H9 (cell line): ENCODE measurements at regions not wholly inside any gene's neighbourhood (a gene's known extent, or its start where the extent isn't known, plus 50 kb on each side); places are given as distances from the start of the nearest gene placed in this dataset.

Experiments used
- DNase-seq: peaks from one replicate; pipeline ENCODE4 v3.0.0-alpha.2; 2017
- H2AFZ ChIP-seq: one replicate; pipeline ENCODE4 v1.6.1; 2013; ENCODE audit warnings: mild to moderate bottlenecking, low read length, control low read depth, moderate library complexity
- H2AK5ac ChIP-seq: 2 replicates; pipeline ENCODE4 v1.6.1; 2013; ENCODE audit warnings: low read length, control low read depth, mixed read lengths; ENCODE audit not compliant: insufficient read length
- H2BK120ac ChIP-seq: one replicate; pipeline ENCODE4 v1.6.1; 2013; ENCODE audit warnings: low read depth, mild to moderate bottlenecking, low read length, control low read depth, inconsistent platforms; ENCODE audit not compliant: poor library complexity, severe bottlenecking
- H2BK12ac ChIP-seq: 2 replicates; pipeline ENCODE4 v1.6.1; 2013; ENCODE audit warnings: low read length, control low read depth, mixed read lengths, low read depth; ENCODE audit not compliant: insufficient read length
- H2BK15ac ChIP-seq: 2 replicates; pipeline ENCODE4 v1.6.1; 2013; ENCODE audit warnings: low read depth, low read length, control low read depth
- H2BK20ac ChIP-seq: one replicate; pipeline ENCODE4 v1.6.1; 2013; ENCODE audit warnings: low read depth, mild to moderate bottlenecking, low read length, control low read depth, inconsistent platforms; ENCODE audit not compliant: poor library complexity, severe bottlenecking
- H2BK5ac ChIP-seq: 2 replicates; pipeline ENCODE4 v1.6.1; 2013; ENCODE audit warnings: low read length, control low read depth, mixed read lengths; ENCODE audit not compliant: insufficient read length
- H3K14ac ChIP-seq: 2 replicates; pipeline ENCODE4 v1.6.1; 2013; ENCODE audit warnings: low read length, control low read depth; ENCODE audit not compliant: insufficient read depth
- H3K18ac ChIP-seq: 2 replicates; pipeline ENCODE4 v1.6.1; 2013; ENCODE audit warnings: low read depth, mild to moderate bottlenecking, mixed read lengths, low read length, control low read depth; ENCODE audit not compliant: insufficient read length
- H3K23ac ChIP-seq: 2 replicates; pipeline ENCODE4 v1.6.1; 2013; ENCODE audit warnings: low read length, control low read depth, mixed read lengths, low read depth; ENCODE audit not compliant: insufficient read length
- H3K23me2 ChIP-seq: 2 replicates; pipeline ENCODE4 v1.6.1; 2013; ENCODE audit warnings: low read depth, mild to moderate bottlenecking, mixed read lengths, low read length, control low read depth; ENCODE audit not compliant: insufficient read length, poor library complexity, severe bottlenecking
- H3K27ac ChIP-seq: 2 replicates; pipeline ENCODE4 v1.5.1; 2013; ENCODE audit warnings: low read length, control low read depth, mixed read lengths, low read depth; ENCODE audit not compliant: insufficient read length
- H3K27me3 ChIP-seq: 2 replicates; pipeline ENCODE4 v1.6.1; 2013; ENCODE audit warnings: low read length, control low read depth, inconsistent platforms; ENCODE audit not compliant: insufficient read depth
- H3K4ac ChIP-seq: 2 replicates; pipeline ENCODE4 v1.6.1; 2013; ENCODE audit warnings: low read depth, mild to moderate bottlenecking, control low read depth, inconsistent platforms, low read length, moderate library complexity
- H3K4me1 ChIP-seq: 2 replicates; pipeline ENCODE4 v1.6.1; 2013; ENCODE audit warnings: low read length, control low read depth, inconsistent platforms; ENCODE audit not compliant: insufficient read depth
- H3K4me2 ChIP-seq: 2 replicates; pipeline ENCODE4 v1.6.1; 2013; ENCODE audit warnings: low read length, control low read depth, mixed read lengths; ENCODE audit not compliant: insufficient read length, insufficient read depth
- H3K56ac ChIP-seq: 2 replicates; pipeline ENCODE4 v1.6.1; 2013; ENCODE audit warnings: low read depth, mild to moderate bottlenecking, mixed read lengths, low read length, control low read depth; ENCODE audit not compliant: insufficient read length
- H3K79me1 ChIP-seq: 2 replicates; pipeline ENCODE4 v1.6.1; 2013; ENCODE audit warnings: low read depth, mild to moderate bottlenecking, moderate library complexity, low read length, control low read depth, inconsistent platforms; ENCODE audit not compliant: insufficient read depth, poor library complexity, severe bottlenecking
- H3K79me2 ChIP-seq: 2 replicates; pipeline ENCODE4 v1.6.1; 2013; ENCODE audit warnings: low read length, control low read depth, inconsistent platforms; ENCODE audit not compliant: insufficient read depth
- H3K9ac ChIP-seq: 2 replicates; pipeline ENCODE4 v1.6.1; 2013; ENCODE audit warnings: low read length, control low read depth, mixed read lengths; ENCODE audit not compliant: insufficient read length; ENCODE audit errors: extremely low read depth
- H3K9me3 ChIP-seq: one replicate; pipeline ENCODE4 v1.6.1; 2013; ENCODE audit warnings: low read depth, low read length, inconsistent platforms; ENCODE audit not compliant: control insufficient read depth
- H3T11ph ChIP-seq: one replicate; pipeline ENCODE4 v1.6.1; 2013; ENCODE audit warnings: mild to moderate bottlenecking, low read length, control low read depth, inconsistent platforms
- H4K20me1 ChIP-seq: one replicate; pipeline ENCODE4 v1.6.1; 2013; ENCODE audit not compliant: control insufficient read depth, insufficient read length, insufficient read depth
- H4K5ac ChIP-seq: 2 replicates; pipeline ENCODE4 v1.6.1; 2013; ENCODE audit warnings: low read depth, mild to moderate bottlenecking, mixed read lengths, low read length, control low read depth; ENCODE audit not compliant: insufficient read length
- H4K8ac ChIP-seq: replicated peaks from 2 replicates; pipeline ENCODE4 v1.6.1; 2013; ENCODE audit warnings: low read length, control low read depth, mixed read lengths, low read depth; ENCODE audit not compliant: insufficient read length
- H4K91ac ChIP-seq: 2 replicates; pipeline ENCODE4 v1.6.1; 2013; ENCODE audit warnings: low read depth, mild to moderate bottlenecking, moderate library complexity, mixed read lengths, low read length, control low read depth; ENCODE audit not compliant: insufficient read length
- H3K27ac Mint-ChIP-seq, 3 experiments: 2 replicates in 2 of 3; 3 replicates in 1 of 3; pipeline ENCODE4 v1.8.0; 2020 to 2021; ENCODE audit warnings: mixed read lengths in 3 of 3, mild to moderate bottlenecking in 1 of 3, moderate library complexity in 1 of 3
- H3K27me3 Mint-ChIP-seq: 2 replicates; pipeline ENCODE4 v1.8.0; 2021; ENCODE audit warnings: low read depth, mild to moderate bottlenecking, moderate library complexity, mixed read lengths
- H3K36me3 Mint-ChIP-seq, 3 experiments: 2 replicates in 2 of 3; 3 replicates in 1 of 3; pipeline ENCODE4 v1.8.0; 2020 to 2021; ENCODE audit warnings: low read depth in 3 of 3, mixed read lengths in 3 of 3; ENCODE audit not compliant: insufficient read depth in 1 of 3
- H3K4me1 Mint-ChIP-seq, 2 experiments: 2 replicates each; pipeline ENCODE4 v1.8.0; 2020; ENCODE audit warnings: mixed read lengths in 2 of 2
- H3K4me3 Mint-ChIP-seq, 2 experiments: 2 replicates in 1 of 2; 3 replicates in 1 of 2; pipeline ENCODE4 v1.8.0; 2020 to 2021; ENCODE audit warnings: mild to moderate bottlenecking in 2 of 2, mixed read lengths in 2 of 2, moderate library complexity in 1 of 2
- H3K9me3 Mint-ChIP-seq, 2 experiments: 2 replicates in 1 of 2; 3 replicates in 1 of 2; pipeline ENCODE4 v1.8.0; 2020; ENCODE audit warnings: mild to moderate bottlenecking in 2 of 2, mixed read lengths in 2 of 2, moderate library complexity in 1 of 2
- CTCF ChIP-seq: fragments of 200-600 bp; sonication (generic); conservative IDR thresholded peaks from 3 replicates; pipeline ENCODE4 v1.8.0; 2021; ENCODE audit warnings: antibody characterized with exemption, mild to moderate bottlenecking
- WGBS: extraction: QIAGEN DNeasy Blood & Tissue Kit; methylation state at CpG from one replicate; pipeline ENCODE4 v1.1.7; 2013; ENCODE audit warnings: missing lambda C conversion rate, low lambda C conversion rate, mixed read lengths; ENCODE audit not compliant: insufficient read length; ENCODE audit errors: extremely low coverage; 5-methylcytosine and 5-hydroxymethylcytosine counted together

- no peak overlapping the region for H3K4me2 ChIP-seq
Measured at GRCh38 chr2:64214281-64215115, 70.3 kb upstream of the PELI1 start.

More at GRCh38 chr2:64214281-64215115, 70.3 kb upstream of the PELI1 start:
- Histone ChIP-seq H4K91ac (no peak overlapping the region), H4K8ac (no peak overlapping the region), H3T11ph (no peak overlapping the region), H2BK15ac (no peak overlapping the region), H3K4ac (no peak overlapping the region), H4K5ac (no peak overlapping the region), H3K23me2 (no peaks in the 10 kb centered on the region), H2AFZ (no peak overlapping the region), H2AK5ac (no peak overlapping the region), H2BK120ac (no peak overlapping the region), H3K9me3 (no peaks in the 10 kb centered on the region), H3K4me1 (peaks cover 8% of the 10 kb centered on the region), H3K27me3 (no peaks in the 10 kb centered on the region), H2BK5ac (no peak overlapping the region), H3K14ac (no peak overlapping the region), H3K79me2 (no peaks in the 10 kb centered on the region), H3K56ac (no peak overlapping the region), H3K27ac (no peak overlapping the region), H3K79me1 (no peaks in the 10 kb centered on the region), H2BK20ac (no peak overlapping the region), H3K18ac (no peak overlapping the region), H3K9ac (no peak overlapping the region), H3K23ac (no peak overlapping the region), H4K20me1 (no peaks in the 10 kb centered on the region), H2BK12ac (no peak overlapping the region)
- no peaks in the 10 kb centered on the region for H3K9me3 Mint-ChIP-seq
- H3K4me1 Mint-ChIP-seq: peaks cover 36% of the 10 kb centered on the region in 2 experiments
- no peaks in the 10 kb centered on the region; the same call in 1 of the 2 replicates for H3K27me3 Mint-ChIP-seq
- no peak overlapping the region for H3K4me3 Mint-ChIP-seq
- peak overlapping the region in 1 of 3 experiments; percentile 76; a peak in 1 of 7 replicates for H3K27ac Mint-ChIP-seq
- H3K36me3 Mint-ChIP-seq: peaks cover 0 to 3% (median 2%) of the 10 kb centered on the region in 3 experiments; a peak in 4 of 7 replicates
- DNase-seq: no peak
- WGBS: no CpG with 5 or more reads among the region's 5 CpGs
- TF ChIP-seq CTCF: no peak
